Central memory CD4-positive, alpha-beta T cell (primary cell): ENCODE measurements at regions not wholly inside any gene's neighbourhood (a gene's known extent, or its start where the extent isn't known, plus 50 kb on each side); places are given as distances from the start of the nearest gene placed in this dataset.

ENCODE experiments used
- DNase-seq: peaks from one replicate; pipeline ENCODE4 v3.0.0; 2022

- DNase-seq: no peak
Measured at GRCh38 chr18:77448046-77448445, 198.4 kb downstream of the GALR1 start.

- no peak for DNase-seq
Measured at GRCh38 chr18:77455004-77455403, 205.4 kb downstream of the GALR1 start.

GRCh38 chr18:77457681-77458080 is 208.0 kb downstream of the GALR1 start:
- DNase-seq: no peak

GRCh38 chr18:77461062-77461688 is 211.5 kb downstream of the GALR1 start:
- DNase-seq: no peak

- DNase-seq: no peak
Measured at GRCh38 chr18:77464917-77465316, 215.3 kb downstream of the GALR1 start.

GRCh38 chr18:77466890-77467289 is 217.2 kb downstream of the GALR1 start:
- DNase-seq: no peak

GRCh38 chr18:77469131-77469530 is 219.5 kb downstream of the GALR1 start:
- no peak for DNase-seq

- no peak for DNase-seq
Measured at GRCh38 chr18:77470569-77471413, 221.1 kb downstream of the GALR1 start.

- no peak for DNase-seq
Measured at GRCh38 chr18:77472509-77472908, 222.9 kb downstream of the GALR1 start.

- DNase-seq: no peak
Measured at GRCh38 chr18:77478646-77479442, 229.2 kb downstream of the GALR1 start.

- no peak for DNase-seq
Measured at GRCh38 chr18:77481541-77481940, 231.9 kb downstream of the GALR1 start.

- DNase-seq: no peak
Measured at GRCh38 chr18:77482190-77483085, 232.8 kb downstream of the GALR1 start.

- DNase-seq: no peak
Measured at GRCh38 chr18:77486985-77487384, 237.3 kb downstream of the GALR1 start.

- DNase-seq: no peak
Measured at GRCh38 chr18:77487951-77488740, 238.5 kb downstream of the GALR1 start.

- DNase-seq: no peak
Measured at GRCh38 chr18:77495079-77495478, 245.4 kb downstream of the GALR1 start.

- DNase-seq: no peak
Measured at GRCh38 chr18:77495982-77496690, 246.5 kb downstream of the GALR1 start.

GRCh38 chr18:77501266-77501665 is 251.6 kb downstream of the GALR1 start:
- no peak for DNase-seq

- DNase-seq: no peak
Measured at GRCh38 chr18:77505499-77505898, 255.9 kb downstream of the GALR1 start.

- no peak for DNase-seq
Measured at GRCh38 chr18:77512152-77512551, 262.5 kb downstream of the GALR1 start.

- no peak for DNase-seq
Measured at GRCh38 chr18:77517901-77518300, 268.3 kb downstream of the GALR1 start.

- DNase-seq: no peak
Measured at GRCh38 chr18:77520767-77521166, 271.1 kb downstream of the GALR1 start.
